Fibroblast of upper back skin (primary cell): ENCODE measurements at regions not wholly inside any gene's neighbourhood (a gene's known extent, or its start where the extent isn't known, plus 50 kb on each side); places are given as distances from the start of the nearest gene placed in this dataset.
"Not testable (repeated sequence)": the region's sequence is repeated elsewhere in the genome, so short reads cannot be mapped to it uniquely, and the experiment has no call there.

ENCODE experiments used
- DNase-seq: peaks from one replicate; pipeline ENCODE4 v3.0.0-alpha.2; 2013

GRCh38 chr10:64037071-64037661, 516.0 kb downstream of the REEP3 start:
- no peak for DNase-seq

DNA sequence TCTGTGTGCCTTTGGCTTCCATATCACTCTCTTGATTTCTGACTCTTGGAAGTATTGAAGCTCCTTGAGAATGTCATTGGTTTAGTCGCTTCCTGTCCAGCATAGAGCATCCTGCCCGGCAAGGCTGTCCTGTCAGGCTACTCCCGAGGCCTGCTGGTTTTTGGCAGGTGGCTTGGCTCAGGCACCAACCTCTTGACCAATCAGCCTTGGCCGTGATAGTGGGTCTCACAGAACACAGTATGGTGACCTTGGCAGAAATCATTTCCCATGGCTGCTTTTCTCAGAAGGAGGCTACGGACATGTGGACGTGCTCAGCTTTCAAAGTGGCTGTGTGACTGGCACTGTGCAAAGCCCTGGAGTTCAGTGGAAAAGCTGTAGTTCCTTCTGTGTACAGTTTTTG, 516.9 kb downstream of the REEP3 start:
- no peak for DNase-seq

- no peak for DNase-seq
These were observed 518.0 kb downstream of the REEP3 start for GRCh38 chr10:64039198-64039597.

DNA sequence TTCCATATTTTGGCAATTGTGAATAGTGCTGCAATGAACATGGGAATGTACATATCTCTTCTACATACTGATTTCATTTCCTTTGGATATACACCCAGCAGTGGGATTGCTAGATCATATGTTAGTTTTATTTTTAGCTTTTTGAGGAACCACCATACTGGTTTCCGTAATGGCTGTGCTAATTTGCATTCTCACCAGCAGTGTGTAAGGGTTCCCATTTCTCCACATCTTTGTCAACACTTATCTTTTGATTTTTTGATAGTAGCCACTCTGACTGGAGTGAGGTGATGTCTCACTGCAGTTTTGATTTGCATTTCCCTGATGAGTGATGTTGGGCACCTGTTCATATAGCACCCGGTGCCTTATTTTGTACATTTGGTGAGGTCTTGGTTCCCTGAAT, 519.6 kb downstream of the REEP3 start:
- DNase-seq, result no peak

DNA sequence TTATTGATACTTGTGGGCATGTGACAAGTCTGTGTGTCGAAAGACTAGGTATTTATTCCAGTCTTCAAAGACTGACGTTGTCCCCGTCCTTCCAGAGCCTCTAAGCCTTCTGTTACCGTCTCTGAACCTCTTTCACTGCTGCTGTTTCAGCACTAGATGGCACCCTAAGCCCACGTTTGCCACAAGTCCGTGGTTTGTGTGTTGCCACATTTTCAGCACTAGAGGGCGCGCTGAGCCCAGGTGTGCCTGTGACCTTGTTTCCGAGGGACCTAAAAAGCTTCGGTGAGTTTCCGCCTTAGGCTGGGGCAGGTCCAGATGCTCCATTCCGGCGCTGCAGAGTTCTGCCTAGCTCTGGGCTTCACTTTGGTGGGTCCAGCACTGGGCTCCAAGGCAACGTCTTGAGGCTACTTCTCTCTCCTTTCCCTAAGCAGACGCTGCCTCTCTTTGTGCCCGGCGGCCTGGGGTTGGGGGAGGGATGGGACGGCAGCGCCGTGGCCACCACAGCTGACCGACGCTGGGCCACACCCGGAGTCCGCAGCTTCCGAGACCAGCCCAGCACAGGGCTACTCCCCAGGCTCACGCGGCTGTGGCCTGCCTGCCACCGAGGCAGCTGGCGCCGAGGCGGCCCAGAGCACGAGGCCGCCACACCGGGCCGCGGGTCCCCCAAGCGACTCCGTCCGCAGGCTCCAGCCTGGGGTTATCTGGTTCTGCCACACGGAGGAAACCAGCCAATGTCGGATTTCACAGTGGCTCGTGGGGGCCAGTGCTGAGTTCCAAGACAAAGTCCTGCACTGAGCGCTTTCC, 520.2 kb downstream of the REEP3 start:
- peak; percentile 80 for DNase-seq

- no peak for DNase-seq
These were observed 520.8 kb downstream of the REEP3 start for GRCh38 chr10:64041989-64042490.

- DNase-seq, result no peak
These were observed 522.9 kb downstream of the REEP3 start for GRCh38 chr10:64044098-64044497.

GRCh38 chr10:64044957-64045632, 523.9 kb downstream of the REEP3 start:
- DNase-seq, result not testable (repeated sequence)

DNA sequence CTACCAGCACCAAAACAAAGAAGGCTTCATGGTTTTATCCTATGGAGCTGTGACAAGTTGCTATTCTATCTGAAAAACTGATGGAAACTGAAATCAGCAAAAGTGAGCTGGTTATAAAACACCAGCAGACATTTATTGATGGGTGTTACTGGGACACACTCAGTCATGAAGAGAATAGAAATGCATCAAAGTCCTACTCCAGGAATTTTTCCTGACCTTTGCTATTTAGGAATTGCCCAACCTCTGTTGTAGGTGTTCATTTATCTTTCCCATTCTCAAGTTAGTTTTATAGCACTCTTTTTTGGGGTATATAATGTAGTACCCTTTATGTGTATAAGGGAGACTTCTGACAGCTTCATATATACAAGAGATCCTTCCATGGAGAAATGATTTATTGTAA, 533.2 kb downstream of the REEP3 start:
- DNase-seq, result no peak

GRCh38 chr10:64059884-64060283, 538.7 kb downstream of the REEP3 start:
- no peak for DNase-seq

GRCh38 chr10:64060389-64060788, 539.2 kb downstream of the REEP3 start:
- no peak for DNase-seq

- DNase-seq, result no peak
These were observed 541.6 kb downstream of the REEP3 start for GRCh38 chr10:64062793-64063192.

DNA sequence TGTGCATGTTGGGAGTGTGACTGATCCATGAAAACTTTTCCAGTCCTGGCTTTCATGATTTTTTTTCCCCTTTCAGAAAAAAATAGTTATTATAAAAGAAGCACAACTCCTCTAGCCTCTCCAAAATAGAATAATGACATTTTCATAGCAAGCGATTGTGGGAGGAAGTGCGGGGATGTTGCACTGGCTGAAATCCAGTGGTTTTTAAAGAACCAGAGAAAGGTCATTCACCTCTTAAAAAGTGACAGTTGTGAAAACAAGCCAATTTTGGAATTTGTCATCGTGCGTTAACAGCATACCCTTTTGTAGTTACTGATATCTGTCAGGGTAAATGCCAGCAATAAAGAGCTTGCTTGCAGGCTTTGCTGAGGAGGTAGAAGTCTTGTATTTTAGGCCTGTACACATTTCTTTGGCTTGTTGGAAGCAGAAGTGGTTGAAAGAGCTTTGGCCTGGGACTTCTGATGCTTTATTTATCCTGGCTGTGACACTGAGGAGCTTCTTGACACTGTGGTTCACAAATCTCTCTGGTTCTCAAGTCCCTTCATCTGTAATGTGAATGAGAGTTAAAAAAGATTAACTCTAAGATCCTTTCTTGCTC, 545.9 kb downstream of the REEP3 start:
- DNase-seq, result peak; percentile 1

- DNase-seq, result no peak
These were observed 546.7 kb downstream of the REEP3 start for GRCh38 chr10:64067859-64068258.

DNA sequence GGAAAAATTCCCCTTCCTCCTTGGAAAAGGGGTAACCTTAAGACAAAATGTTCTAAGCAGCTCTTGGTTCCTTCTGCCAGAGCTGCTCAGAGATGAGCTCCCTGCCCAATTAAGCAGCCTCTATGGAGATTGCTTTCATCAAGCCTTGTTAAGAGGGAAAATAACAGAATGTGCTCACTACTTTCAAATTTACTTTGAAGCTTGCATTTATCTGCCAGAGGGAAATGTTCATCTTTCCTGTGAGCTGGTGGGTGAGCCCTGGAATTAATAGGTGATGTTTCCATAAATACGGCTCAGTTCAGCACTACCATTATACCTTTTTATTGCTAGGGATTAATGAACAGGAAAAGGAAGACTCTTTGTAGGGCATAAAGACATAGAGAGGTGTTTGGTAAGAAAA, 549.0 kb downstream of the REEP3 start:
- no peak for DNase-seq

- peak; percentile 81 for DNase-seq
These were observed 550.0 kb downstream of the REEP3 start for GRCh38 chr10:64071218-64071617.

DNA sequence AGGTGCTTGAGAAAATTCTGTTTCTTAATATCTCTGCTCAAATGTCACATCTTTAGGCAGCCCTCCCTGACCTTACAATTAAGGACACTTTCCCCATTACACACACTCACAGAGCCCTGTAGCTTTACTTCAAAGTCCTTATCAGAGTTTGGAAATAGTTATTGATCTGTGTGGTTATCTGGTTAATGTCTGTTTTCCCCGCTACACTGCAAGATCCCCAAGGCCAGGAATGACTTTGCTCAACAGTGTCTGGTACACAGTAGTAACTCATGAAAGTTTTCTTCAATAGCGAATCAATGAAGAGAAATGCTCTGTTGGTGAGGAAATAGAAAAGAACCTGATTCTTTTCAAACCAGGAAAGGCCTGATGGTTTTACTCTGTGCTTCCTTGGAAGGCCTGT, 554.4 kb downstream of the REEP3 start:
- no peak for DNase-seq

- DNase-seq, result no peak
These were observed 555.2 kb downstream of the REEP3 start for GRCh38 chr10:64076322-64076940.

GRCh38 chr10:64079341-64079740, 558.1 kb downstream of the REEP3 start:
- no peak for DNase-seq

GRCh38 chr10:64080071-64080470, 558.9 kb downstream of the REEP3 start:
- no peak for DNase-seq

- no peak for DNase-seq
These were observed 560.8 kb downstream of the REEP3 start for GRCh38 chr10:64081947-64082482.

GRCh38 chr10:64086083-64086767, 565.0 kb downstream of the REEP3 start:
- DNase-seq, result no peak
